GM13977 (cell line): ENCODE measurements at regions not wholly inside any gene's neighbourhood (a gene's known extent, or its start where the extent isn't known, plus 50 kb on each side); places are given as distances from the start of the nearest gene placed in this dataset.

ENCODE experiments used
- DNase-seq: peaks from one replicate; pipeline ENCODE4 v3.0.0; 2012; ENCODE audit warnings: low spot score
- CTCF ChIP-seq: IDR thresholded peaks from 2 replicates; pipeline ENCODE4 v1.5.1; 2012; ENCODE audit warnings: mild to moderate bottlenecking, control low read depth; ENCODE audit not compliant: insufficient read depth; ENCODE audit errors: extremely low read depth, missing control alignments
- in situ Hi-C: fragments of 300-500 bp; cut with MboI; formaldehyde crosslinking; loops from one replicate; pipeline ENCODE4 v1.12.0; 2022; ENCODE audit warnings: low sequenced_read_pairs, low pct_unique_long_range_greater_than_20kb, mixed read lengths, inconsistent platforms; ENCODE audit not compliant: unreplicated experiment

GRCh38 chr11:8740129-8740528 lies 57.5 kb downstream of the RPL27A start:
- no peak for TF ChIP-seq CTCF
- in situ Hi-C loops, result no loop called here
- DNase-seq, result no peak

- DNase-seq, result no peak
- no peak for TF ChIP-seq CTCF
- in situ Hi-C loops, result no loop called here
These were observed 61.8 kb downstream of the RPL27A start for GRCh38 chr11:8744423-8744822.

GRCh38 chr11:8745431-8746253 lies 63.0 kb downstream of the RPL27A start:
- DNase-seq, result no peak
- in situ Hi-C loops, result no loop called here
- TF ChIP-seq CTCF, result no peak

- TF ChIP-seq CTCF, result no peak
- in situ Hi-C loops, result no loop called here
- DNase-seq, result no peak
These were observed 63.9 kb downstream of the RPL27A start for GRCh38 chr11:8746331-8746974.

GRCh38 chr11:8747173-8747572 lies 64.6 kb downstream of the RPL27A start:
- TF ChIP-seq CTCF, result no peak
- DNase-seq, result no peak
- in situ Hi-C loops, result no loop called here

- TF ChIP-seq CTCF, result no peak
- no peak for DNase-seq
- in situ Hi-C loops, result no loop called here
These were observed 65.7 kb downstream of the RPL27A start for GRCh38 chr11:8748317-8748716.
